HuH-7 (cell line): ENCODE measurements at regions not wholly inside any gene's neighbourhood (a gene's known extent, or its start where the extent isn't known, plus 50 kb on each side); places are given as distances from the start of the nearest gene placed in this dataset.
"Not testable (repeated sequence)": the region's sequence is repeated elsewhere in the genome, so short reads cannot be mapped to it uniquely, and the experiment has no call there.

Experiments used
- DNase-seq: peaks from one replicate; pipeline ENCODE4 v3.0.0; 2011; ENCODE audit warnings: low spot score

DNA sequence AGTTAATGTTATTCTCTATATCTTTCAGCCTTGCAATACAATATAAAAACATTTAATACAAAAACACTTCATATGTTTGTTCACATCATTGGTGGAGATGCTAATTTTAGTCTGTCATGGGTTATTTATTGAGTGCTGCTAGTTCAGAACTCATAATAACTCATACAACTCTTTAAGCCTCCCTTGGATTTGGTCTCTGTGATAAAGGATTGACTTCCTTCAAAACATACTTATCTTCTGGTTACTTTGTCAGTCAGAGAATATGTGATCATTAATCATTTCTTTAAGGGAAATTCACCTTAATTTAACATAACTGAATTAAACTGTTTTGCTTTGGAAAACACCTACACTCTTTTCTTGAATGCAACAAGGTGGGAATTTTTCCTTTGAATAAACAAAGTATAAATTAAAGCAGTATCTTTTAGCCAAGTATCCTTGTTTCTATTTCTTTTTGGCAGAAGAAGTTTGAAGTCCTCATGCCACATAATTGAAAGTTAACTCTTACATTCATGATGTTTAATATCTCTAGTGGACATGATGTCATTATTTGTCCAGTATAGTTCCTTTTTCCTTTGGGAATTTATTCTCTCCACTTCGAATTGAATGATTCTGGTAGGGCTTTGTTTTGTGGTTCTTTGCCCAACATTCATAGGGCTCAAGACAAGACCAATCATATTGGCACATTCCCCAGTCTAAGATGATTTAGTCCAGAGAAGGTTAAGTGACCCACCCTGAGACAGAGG is 133.2 kb upstream of the CENPW start:
- DNase-seq: no peak

DNA sequence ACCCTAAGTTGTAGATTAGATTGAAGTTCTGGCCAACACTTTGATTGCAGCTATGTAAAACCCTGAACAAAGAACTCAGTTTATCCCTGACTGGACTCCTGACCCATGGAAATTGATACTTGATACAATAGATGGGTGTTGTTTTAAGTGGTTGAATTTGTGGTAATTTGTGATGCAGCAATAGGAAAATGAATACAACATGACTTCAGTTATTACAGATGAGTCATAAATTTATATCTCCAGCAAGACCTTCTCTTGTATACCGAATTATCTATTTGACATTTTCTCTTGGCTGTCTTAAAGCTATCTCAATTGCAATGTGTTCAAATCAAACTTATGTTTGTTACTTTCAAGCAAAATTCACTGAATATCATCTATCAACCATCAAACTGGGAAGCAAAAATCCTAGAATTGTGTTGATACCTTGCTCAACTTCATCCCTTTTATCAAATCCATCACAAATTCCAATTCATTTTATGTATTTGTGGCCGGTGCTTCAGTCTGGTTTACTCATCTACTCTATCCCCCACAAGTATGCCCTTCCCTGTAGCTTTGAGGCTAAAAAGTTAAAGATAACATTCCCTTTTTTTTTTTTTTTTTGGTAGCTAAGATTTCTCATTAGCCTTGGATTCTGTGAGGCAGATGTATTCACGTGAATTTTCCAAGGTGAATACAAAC is 129.4 kb upstream of the CENPW start:
- DNase-seq: no peak

DNA sequence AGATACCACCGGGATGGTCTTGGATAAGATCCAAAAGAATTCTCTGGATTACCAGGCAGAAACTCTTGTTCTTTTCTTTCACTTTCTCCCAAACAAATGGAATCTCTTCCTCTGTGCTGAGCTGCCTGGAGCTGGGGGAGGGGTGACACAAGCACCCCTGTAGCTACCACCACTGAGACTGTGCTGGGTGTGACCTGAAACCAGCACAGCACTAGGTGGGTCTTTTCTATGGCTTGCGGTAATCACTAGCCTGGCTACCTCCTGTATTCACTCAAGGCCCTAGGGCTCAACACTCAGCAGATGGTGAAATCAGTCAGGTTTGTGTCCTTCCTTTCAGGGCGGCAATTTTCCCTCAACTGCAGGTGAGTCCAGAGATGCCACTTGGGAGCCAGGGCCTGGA is 122.4 kb upstream of the CENPW start:
- DNase-seq: no peak

DNA sequence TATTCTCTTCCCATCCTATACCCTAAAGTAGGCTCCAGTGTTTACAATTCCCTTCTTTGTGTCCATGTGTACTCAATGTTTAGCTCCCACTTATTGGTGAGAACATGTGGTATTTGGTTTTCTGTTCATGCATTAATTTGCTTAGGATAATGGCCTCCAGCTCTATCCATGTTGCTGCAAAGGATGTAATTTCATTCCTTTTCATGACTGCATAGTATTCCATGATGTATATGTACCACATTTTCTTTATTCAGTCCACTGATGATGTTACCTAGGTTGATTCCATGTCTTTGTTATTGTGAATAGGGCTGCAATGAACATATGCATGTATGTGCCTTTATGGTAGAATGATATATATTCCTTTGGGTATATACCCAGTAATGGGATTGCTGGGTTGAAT is 119.0 kb upstream of the CENPW start:
- not testable (repeated sequence) for DNase-seq

DNA sequence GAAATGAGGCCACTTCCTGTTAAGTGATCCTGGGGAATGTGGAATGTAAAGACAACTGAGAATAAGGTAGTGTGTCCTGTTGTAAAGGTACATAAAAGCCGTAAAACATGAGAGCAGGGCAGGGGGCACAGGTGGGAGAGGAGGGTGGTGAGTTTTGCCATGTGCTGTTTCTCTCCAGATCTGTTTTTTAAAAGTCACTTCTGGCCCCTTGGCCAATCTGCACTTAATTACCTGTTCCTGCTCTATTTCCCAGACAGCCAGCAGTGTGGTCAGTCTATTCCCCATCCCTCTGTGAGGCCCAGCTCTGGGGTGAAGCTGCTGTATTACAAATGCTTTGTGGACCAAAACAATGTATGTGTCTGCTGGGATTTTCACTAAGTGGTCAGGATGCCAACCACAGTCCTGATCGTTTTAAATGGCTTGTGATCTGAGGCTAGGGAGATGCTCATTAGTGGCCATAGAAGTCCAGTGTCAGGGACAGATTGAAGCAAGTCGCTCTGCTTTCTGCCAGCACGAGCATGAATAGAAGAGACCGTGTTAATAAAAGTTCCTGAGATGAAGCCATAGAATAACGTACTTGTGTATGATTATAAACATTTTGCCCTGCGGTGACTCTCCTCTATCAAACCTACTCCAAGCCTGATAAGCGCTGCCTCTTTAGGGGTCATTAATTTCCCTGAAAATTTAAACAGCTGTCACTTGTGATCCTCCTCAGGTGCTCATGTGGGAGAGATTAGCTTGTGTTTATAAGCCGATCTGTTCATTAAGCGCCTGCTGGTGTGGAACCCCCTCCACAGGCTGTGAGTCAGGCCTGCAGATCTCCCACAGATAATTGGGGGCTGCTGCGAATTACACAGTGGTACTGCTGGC is 111.8 kb upstream of the CENPW start:
- DNase-seq: no peak

DNA sequence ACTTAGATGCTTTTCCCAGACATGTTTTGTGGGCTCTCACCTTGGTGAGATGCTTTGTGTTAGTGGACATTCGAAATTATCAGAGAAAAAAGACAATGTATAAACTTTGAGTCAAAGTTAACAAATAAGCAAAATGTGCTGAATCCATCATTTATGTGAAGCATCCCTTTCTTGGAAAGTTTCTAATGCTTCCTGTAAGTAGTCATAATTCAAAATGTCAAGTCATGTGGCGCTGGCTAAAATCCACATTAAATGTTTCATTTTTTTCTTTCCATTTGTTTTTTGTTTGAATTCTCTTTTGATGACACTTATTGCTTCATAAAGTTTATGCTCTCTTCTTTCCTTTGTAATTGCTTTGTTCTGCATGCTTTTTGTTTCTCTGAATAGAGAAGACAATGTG is 107.2 kb upstream of the CENPW start:
- DNase-seq: no peak

DNA sequence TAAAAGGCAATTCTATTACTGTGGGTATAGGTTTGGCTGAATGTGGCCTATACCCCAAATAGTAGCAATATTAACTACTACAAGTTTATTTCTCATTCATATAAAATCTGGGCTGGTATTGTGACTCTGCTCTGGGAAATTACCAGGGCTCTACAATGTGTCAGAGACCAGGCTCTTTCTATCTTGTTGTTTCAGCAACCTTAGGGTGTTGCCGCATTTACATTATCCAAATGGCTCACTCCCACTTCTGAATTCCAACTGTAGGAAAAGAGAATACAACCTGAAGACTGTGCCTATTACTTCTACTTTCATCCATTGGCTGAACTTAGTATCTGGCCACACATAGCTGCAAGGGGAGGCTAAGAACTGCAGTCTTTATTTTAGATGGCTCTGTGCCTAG is 106.7 kb upstream of the CENPW start:
- no peak for DNase-seq

DNA sequence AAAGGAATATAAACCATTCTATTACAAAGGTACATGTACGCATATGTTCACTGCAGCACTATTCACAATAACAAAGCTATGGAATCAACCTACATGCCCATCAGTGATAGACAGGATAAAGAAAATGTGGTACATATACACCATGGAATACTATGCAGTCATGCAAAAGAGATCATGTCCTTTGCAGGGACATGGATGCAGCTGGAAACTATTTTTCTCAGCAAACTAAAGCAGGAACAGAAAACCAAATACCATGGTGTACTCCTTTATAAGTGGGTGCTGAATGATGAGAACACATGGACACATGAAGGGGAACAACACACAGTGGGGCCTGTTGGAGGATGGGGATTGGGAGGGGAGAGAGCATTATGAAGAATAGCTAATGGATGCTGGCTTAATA is 104.6 kb upstream of the CENPW start:
- DNase-seq: no peak

DNA sequence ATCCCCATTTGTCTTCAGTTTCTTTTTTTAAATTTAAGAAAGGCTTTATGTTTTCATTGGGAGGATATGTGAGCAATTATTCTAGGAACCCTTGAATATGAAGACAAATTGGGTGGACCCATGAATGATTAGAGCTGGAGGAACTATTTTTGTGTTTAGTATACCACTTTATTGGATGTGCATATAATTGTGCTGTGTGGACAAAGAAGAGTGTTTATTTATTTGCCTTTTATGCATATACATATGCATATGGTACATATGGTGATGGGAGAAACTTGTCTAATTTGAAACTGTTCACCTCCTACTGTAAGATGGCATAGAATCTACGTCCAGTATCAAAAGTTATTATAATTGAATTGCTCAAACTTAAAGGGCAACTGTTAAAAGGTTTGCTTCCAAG is 94.8 kb upstream of the CENPW start:
- no peak for DNase-seq

DNA sequence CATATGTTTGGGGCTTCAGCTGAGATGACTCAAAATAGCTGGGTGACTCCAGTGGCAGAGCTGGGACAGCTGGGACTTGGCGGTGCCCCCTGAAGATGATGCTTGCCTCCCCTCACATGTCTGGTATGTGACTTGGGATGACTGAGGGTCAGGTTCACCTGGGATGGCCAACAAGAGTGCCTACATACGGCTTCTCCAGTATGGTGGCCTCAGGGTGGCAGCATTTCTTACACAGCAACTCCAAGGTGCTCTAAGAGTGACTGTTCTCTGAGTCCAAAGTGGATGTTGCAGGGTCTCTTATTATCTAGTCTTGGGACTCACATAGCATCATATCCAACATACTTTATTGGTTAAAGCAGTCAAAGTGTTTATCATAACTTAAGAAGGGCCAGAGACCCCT is 87.8 kb upstream of the CENPW start:
- no peak for DNase-seq

DNA sequence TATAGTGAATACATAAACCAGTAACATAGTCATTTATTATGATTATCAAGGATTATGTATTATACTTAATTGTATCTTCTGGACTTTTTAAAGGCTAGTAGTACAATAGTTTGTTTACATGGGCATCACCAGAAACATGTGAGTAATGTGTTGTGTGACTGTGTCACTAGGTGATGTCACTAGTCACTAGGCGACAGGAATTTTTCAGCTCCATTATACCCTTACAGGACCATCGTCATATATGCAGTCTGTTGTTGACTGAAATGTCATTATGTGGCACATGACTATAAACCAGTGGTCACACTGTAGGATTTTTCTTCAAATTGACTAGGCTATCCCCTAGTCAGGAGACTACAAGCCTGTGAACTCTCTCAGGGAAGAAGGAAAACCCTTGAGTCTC is 86.5 kb upstream of the CENPW start:
- no peak for DNase-seq

DNA sequence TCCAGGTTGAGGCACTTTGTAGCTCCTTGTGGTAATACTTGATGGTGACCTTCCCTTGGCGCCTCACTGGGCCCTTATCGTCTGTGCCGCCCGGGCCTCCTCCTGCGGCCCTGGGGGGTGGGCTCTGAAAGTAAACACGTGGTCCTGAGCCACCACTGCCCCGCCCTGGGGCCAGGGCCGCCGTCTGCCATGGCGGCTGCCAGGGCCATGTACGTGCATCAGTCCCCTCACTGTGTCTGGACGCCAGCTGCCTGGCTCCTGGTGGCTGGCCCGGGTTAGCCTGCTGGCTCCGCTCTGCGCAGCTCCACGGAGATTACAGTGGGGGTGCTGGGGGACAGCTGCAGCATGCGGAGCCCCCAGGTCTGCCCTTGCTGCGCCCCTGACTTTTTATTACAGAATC is 81.8 kb upstream of the CENPW start:
- DNase-seq: no peak

DNA sequence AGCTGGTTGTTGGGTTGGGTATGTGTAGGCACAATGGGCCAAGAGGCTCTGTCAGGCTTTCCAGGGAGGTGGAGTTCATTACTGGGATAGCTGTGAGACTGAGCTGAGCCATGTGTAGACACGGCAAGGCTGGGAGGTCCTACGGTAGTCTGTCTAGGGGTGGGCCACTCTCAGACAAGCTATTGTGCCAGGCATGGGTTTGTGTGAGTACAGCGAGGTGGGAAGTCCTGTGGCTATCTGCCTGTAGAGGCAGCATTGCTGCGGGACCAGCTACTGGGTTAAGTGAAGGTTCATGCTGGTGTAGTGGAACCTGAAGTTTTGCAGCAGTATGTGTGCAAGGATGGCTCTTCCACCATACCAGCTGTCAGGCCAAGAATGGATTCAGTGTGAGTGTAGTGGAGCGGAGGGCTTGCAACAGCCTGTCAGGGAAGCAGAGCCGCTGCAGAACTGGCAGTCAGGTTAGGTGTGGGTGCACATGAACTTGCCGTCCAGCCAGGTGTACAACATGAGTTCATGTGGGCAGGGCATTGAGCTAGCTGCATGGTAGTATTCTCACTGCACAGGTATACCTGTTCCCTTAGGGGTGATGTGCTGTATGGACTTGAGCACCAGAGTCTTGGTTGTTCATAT is 78.0 kb upstream of the CENPW start:
- peak; percentile 28 for DNase-seq

DNA sequence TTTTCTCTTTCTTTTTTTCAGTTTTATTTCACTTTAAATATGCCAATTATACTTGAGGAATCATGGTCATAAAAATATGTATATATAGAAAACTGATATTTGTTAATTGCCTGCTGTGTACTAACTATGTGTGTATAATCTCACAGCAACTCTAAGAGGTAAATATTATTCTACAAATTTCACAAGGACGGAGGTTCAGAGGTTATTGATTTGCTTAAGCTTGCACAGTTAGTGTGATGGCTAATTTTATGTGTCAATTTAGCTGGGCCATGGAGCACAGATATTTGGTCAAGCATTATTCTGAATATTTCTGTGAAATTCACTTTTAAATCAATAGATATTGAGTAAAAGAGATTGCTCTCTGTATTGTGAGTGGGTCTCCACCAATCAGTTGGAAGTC is 75.7 kb upstream of the CENPW start:
- no peak for DNase-seq

DNA sequence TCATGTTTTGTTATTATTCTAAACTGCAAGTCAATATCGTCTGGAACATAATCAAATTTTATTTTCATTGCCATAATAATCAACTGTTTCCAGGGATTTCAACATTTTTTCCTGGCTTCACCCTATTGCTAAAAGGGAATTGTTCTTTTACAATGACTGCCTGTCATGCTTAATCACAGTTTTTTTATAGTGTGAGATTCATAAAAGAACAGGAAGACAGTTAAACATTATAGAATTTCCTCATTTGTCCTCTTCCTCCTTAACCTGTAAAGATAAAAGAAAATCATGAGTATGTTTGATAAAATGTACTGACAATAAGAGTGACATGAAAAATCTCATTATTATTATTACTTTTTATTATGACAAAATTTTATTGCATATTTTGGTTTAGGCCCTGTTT is 73.3 kb upstream of the CENPW start:
- no peak for DNase-seq

DNA sequence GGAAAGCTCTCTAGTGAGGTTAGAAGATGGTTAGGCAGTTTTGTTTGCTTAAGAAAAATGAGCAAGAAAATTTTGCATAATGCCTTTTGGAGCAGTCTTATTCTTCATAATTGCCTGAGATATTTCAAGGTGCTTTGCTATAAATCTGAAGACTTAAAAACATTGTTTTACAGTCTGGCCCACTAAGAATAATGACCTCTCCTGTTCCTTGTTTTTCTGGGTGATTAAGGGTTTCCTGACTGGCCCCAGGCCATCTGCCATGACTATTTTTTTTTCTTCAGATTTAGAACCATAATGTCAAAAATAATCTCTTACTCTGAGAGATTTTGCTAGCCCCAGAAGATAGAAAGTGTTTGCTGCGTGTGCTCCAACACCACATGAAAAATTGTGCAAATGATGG is 72.3 kb upstream of the CENPW start:
- DNase-seq: no peak

DNA sequence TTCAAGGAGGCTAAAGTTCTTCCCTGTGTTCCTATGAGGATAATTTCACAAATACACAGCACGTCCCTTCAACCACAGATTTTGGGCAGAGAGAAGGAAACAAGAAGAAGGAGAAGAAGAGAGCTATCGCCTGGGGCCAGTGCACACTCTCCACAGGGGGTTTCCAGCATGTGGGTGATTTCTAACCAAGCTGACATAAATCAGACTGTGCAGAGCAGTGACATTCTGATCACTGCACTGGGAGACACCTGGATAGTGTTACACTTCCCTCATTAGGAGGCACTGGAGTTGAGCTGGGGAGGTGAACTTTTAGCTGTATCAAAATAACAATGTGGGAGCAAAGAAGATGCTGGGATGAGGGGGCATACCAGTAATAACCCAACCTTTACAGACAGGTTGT is 71.8 kb upstream of the CENPW start:
- no peak for DNase-seq

DNA sequence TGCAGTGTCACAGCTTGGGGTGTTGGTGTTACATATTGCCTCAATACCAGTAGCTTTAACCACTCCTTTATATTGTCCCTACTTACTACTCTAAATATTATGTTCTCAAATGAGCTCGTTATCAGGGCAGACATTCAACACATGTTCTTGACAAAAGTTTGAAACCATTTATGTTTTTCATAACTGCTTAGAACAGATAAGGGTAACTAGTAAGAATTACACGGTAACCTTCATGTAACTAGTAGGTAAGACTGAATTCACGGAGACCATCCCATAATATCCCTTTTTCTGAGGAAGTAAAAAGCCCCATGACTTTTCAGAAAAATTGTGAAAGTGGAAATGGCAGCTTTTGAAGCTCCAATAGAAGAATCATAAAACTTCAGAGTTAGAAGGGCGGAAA is 59.6 kb upstream of the CENPW start:
- DNase-seq: no peak

DNA sequence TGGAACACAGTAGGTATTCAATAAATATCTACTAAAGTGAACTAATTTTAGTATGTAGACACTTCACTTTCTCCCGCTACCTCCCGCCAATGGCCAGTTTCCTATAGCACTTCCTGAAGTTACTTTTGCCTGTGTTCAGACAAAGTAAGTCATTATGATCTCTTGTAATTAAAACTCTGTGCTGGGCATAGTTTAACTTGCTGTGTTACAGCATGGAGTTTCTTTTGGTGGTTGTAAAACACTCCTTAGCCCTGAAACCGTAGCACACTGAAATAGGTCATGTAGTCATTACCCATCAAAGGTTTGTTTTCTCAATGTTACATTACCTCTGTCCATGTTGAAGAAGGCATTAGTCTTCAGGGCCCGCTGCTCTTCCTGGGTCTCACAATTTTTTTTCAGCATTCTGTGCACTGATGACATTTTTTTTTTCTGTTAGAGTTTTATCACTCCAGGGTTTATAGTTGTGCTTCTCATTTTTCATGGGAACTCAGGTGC is 54.0 kb upstream of the CENPW start:
- no peak for DNase-seq
